ENCODE measurements at regions not wholly inside any gene's neighbourhood (a gene's known extent, or its start where the extent isn't known, plus 50 kb on each side); places are given as distances from the start of the nearest gene placed in this dataset.

DNA sequence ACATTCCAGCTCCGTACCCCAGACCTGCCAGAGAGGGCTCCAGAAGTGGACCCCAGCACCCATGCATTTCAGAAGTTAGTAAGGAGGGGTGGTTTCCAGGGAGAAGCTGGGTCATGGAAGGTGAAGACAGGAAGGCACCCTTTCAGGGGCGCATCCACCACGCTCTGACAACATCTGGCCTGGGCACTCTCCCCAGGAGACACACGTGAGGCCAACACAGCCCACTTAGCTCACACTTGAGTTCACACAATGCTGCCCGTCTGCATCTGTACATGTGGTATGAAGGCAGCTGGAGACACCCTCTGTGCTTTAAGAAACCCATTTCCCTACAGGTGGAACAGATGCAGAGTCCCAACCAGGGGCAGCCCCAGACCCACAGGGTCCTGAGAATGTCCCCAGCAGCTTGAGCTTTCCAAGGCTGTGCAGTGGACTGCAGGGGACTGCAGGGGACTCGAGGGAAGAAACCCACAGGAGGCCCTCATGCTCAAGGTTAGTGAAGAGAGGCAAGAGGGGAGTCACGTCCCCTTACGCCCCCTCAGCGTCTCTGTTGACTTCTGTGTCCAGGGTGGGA, 326.8 kb upstream of the IRX1 start:
- TF ChIP-seq EZH2phosphoT487 (IDR thresholded peaks at IDR 0.05; ENCODE audit: borderline replicate concordance, low read length) (no peak), EZH2 (IDR thresholded peaks at IDR 0.05; ENCODE audit: low read length, unreplicated experiment) (no peak)
- TF ChIP-seq, protein P1, sequence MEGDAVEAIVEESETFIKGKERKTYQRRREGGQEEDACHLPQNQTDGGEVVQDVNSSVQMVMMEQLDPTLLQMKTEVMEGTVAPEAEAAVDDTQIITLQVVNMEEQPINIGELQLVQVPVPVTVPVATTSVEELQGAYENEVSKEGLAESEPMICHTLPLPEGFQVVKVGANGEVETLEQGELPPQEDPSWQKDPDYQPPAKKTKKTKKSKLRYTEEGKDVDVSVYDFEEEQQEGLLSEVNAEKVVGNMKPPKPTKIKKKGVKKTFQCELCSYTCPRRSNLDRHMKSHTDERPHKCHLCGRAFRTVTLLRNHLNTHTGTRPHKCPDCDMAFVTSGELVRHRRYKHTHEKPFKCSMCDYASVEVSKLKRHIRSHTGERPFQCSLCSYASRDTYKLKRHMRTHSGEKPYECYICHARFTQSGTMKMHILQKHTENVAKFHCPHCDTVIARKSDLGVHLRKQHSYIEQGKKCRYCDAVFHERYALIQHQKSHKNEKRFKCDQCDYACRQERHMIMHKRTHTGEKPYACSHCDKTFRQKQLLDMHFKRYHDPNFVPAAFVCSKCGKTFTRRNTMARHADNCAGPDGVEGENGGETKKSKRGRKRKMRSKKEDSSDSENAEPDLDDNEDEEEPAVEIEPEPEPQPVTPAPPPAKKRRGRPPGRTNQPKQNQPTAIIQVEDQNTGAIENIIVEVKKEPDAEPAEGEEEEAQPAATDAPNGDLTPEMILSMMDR (conservative IDR thresholded peaks at IDR 0.05; ENCODE audit: low read depth, low read length) = no peak
